Astrocyte of the spinal cord (primary cell): ENCODE measurements at regions not wholly inside any gene's neighbourhood (a gene's known extent, or its start where the extent isn't known, plus 50 kb on each side); places are given as distances from the start of the nearest gene placed in this dataset.

ENCODE experiments used
- DNase-seq: peaks from one replicate; pipeline ENCODE4 v3.0.0; 2011; ENCODE audit warnings: low read depth, low spot score
- H3K4me3 ChIP-seq: 2 replicates; pipeline ENCODE4 v1.5.1; 2011; ENCODE audit warnings: low read depth, mild to moderate bottlenecking, low read length, moderate library complexity
- in situ Hi-C: cut with HindIII; loops from 2 replicates; pipeline ENCODE4 v1.10.0; 2017; ENCODE audit warnings: low sequenced_read_pairs
- TF ChIP-seq, protein P1 (sequence below): IDR thresholded peaks from 2 replicates; pipeline ENCODE4 v1.5.1; 2012; ENCODE audit warnings: low read depth, mild to moderate bottlenecking, low read length, inconsistent platforms

DNA sequence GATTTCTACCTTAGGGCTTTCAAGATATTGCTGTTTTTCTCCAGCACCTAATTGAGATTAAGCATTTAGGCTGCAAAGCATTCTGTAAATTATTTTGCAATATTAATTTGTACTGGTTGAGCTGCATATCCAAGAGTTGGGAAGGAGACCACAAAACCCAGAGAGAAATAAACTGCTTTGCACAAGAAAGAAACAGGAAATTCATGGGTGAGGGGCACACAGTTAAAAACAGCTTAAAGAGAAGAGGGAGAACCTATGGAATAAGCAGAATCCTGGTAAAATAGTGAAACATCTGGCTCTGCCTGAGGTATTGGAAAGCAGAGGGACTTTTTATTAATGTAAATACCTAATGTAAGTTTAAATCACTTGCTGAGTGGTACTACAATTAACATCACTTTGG is 243.0 kb downstream of the TMEM167A start:
- TF ChIP-seq, protein P1, sequence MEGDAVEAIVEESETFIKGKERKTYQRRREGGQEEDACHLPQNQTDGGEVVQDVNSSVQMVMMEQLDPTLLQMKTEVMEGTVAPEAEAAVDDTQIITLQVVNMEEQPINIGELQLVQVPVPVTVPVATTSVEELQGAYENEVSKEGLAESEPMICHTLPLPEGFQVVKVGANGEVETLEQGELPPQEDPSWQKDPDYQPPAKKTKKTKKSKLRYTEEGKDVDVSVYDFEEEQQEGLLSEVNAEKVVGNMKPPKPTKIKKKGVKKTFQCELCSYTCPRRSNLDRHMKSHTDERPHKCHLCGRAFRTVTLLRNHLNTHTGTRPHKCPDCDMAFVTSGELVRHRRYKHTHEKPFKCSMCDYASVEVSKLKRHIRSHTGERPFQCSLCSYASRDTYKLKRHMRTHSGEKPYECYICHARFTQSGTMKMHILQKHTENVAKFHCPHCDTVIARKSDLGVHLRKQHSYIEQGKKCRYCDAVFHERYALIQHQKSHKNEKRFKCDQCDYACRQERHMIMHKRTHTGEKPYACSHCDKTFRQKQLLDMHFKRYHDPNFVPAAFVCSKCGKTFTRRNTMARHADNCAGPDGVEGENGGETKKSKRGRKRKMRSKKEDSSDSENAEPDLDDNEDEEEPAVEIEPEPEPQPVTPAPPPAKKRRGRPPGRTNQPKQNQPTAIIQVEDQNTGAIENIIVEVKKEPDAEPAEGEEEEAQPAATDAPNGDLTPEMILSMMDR = no peak
- DNase-seq = no peak
- in situ Hi-C loops = no loop called here
- no peak overlapping the region for H3K4me3 ChIP-seq

DNA sequence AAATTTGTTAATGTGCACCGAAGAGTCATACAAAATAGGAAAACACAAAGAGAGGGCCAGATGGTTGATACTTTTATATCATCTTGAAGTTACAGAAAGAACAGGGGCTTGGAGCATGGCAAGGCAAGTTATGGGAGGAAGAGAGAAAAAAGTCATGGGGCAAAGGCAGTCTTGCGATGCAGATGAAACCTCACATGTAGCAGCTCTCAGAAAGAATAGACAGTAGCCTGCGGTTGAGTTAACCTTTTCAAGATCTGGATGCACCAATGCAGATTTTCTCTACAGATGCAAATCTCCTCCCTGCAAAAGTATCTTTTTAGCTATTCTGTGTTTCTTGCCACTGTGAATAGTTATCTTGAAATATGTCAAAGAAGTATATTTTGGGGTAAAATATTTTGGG is 243.9 kb downstream of the TMEM167A start:
- in situ Hi-C loops = no loop called here
- DNase-seq = no peak
- no peak overlapping the region for H3K4me3 ChIP-seq
- TF ChIP-seq, protein P1 = no peak

DNA sequence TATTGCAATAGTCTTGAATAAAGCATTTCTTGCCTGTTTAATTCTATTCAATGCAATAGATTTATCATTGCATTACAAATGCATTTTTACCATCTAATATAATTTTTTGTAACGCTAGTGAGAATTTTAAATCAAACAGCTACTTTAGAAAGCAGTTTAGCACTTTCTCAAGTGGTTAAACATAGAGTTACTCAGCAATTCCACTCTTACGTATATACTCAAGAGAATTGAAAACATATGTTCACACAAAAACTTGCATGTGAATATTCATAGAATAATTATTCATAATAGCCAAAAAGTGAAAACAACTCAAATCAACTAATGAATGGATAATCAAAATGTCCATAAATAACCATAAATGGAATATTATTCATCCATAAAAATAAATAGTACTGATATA is 244.7 kb downstream of the TMEM167A start:
- no peak for DNase-seq
- in situ Hi-C loops = no loop called here
- no peak overlapping the region for H3K4me3 ChIP-seq
- TF ChIP-seq, protein P1 = no peak

DNA sequence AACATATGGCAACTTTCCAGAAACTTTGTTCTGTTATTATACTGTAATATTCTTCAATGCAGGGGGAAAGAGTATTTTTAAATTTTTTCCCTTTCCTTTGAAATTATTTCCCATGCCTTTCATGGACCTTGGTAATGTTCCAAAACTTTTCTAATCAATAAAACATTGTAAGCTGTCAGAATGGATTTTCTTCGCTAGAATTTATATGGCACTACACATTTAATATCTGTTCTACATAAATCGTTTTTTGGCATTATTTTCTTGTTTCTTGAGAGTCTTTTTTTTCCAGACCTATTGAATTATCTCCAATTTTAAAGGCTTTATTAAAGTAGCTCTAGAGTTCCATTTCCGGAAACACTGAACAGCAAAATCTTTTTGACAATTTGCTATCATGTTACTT is 249.0 kb downstream of the TMEM167A start:
- no peak for DNase-seq
- TF ChIP-seq, protein P1 = no peak
- in situ Hi-C loops = no loop called here
- H3K4me3 ChIP-seq = no peak overlapping the region

DNA sequence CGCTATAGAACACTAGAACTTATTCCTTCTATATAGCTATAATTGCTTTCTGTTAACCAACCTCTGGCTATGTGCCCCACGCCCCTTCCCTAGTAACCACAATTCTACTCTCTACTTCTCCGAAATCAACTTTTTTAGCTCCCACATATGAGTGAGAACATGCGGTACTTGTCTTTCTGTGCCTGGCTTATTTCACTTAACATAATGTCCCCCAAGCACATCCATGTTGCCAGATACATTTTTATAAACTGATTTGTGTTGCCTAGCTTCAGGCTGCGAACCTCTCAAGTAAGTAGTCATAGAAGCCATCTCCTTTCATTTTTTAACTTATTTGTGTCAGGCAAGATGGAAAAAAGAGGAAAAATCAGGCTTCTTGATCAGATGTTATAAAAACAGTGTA is 249.5 kb downstream of the TMEM167A start:
- in situ Hi-C loops = no loop called here
- TF ChIP-seq, protein P1 = no peak
- no peak for DNase-seq
- H3K4me3 ChIP-seq = no peak overlapping the region

DNA sequence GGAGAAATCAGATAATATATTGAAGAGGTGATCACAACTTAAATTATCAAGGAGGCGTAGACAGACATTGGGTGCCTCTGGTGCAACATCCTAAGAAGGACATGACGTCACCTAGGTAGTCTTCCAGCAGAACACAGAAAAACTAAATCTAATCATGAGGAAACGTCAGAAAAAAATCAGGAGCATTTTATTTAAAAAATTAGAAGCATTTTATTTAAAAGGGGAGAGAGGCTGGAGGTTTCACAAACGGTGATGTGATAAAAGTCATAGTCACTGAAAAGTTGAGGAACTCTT is 254.6 kb downstream of the TMEM167A start:
- in situ Hi-C loops = no loop called here
- no peak for DNase-seq
- no peak overlapping the region for H3K4me3 ChIP-seq
- TF ChIP-seq, protein P1 = no peak
